Gastroesophageal sphincter (tissue), 3 donors: ENCODE measurements at regions not wholly inside any gene's neighbourhood (a gene's known extent, or its start where the extent isn't known, plus 50 kb on each side); places are given as distances from the start of the nearest gene placed in this dataset.

Experiments
- CTCF ChIP-seq, 4 experiments: fragments of 200-600 bp in 2 of 4; fragments of 450-650 bp in 2 of 4; sonication (generic) in 1 of 4; IDR thresholded peaks; one replicate each; pipeline ENCODE4 v1.5.1; 2017 to 2019; ENCODE audit warnings: antibody characterized with exemption in 4 of 4, mild to moderate bottlenecking in 2 of 4, moderate library complexity in 2 of 4
- EP300 ChIP-seq: sonication (generic); formaldehyde crosslinking; IDR thresholded peaks from one replicate; pipeline ENCODE4 v1.6.1; 2017; ENCODE audit warnings: antibody characterized with exemption, mild to moderate bottlenecking
- POLR2A ChIP-seq, 2 donors: fragments of 450-650 bp; IDR thresholded peaks; one replicate each; pipeline ENCODE4 v1.6.1; 2017; ENCODE audit warnings: antibody characterized with exemption in 2 of 2, mild to moderate bottlenecking in 2 of 2, moderate library complexity in 1 of 2
- POLR2AphosphoS5 ChIP-seq: sonication (generic); formaldehyde crosslinking; IDR thresholded peaks from one replicate; pipeline ENCODE4 v1.6.1; 2017; ENCODE audit warnings: antibody characterized with exemption

DNA sequence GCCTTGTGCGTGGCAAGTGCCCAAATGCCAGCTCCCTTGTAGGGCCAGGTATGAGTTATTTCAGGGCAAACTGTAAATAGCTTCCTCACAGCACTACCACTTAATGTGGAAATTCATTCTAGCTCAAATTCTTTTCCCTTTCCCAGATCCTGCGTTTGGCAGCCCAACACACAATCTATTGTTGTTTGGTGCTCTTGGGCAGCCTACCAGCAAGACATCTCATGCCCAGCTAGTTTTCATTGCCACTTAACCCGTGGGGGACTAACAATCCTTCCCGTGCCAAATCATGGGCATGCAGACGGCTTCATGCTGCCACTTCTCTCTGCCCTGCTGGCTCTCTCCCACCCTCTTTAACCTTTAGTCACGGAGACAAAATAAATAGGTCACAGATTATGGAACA lies 454.2 kb downstream of the GRIA2 start:
- TF ChIP-seq CTCF (IDR thresholded peaks at IDR 0.05) (no peak), POLR2AphosphoS5 (no peak), POLR2A (IDR thresholded peaks at IDR 0.05) (no peak), EP300 (no peak)
